ENCODE measurements at regions not wholly inside any gene's neighbourhood (a gene's known extent, or its start where the extent isn't known, plus 50 kb on each side); places are given as distances from the start of the nearest gene placed in this dataset.

GRCh38 chr3:43953814-43954692 is 263.3 kb downstream of the ABHD5 start:
- Histone ChIP-seq H3K9ac (ENCODE audit: extremely low read depth, insufficient read length, low read length) (no peak overlapping the region), H2AFZ (ENCODE audit: low read length) (no peak overlapping the region), H2BK20ac (ENCODE audit: low read depth, low read length, poor library complexity, severe bottlenecking) (no peak overlapping the region), H4K20me1 (ENCODE audit: control insufficient read depth, insufficient read depth, insufficient read length) (no peaks in the 10 kb centered on the region), H3K4me1 (ENCODE audit: insufficient read depth, low read length) (peaks cover 4% of the 10 kb centered on the region), H3K4ac (ENCODE audit: low read depth, low read length) (no peak overlapping the region), H3K27ac (ENCODE audit: insufficient read length, low read depth, low read length) (no peak overlapping the region), H3K9me3 (ENCODE audit: control insufficient read depth, low read depth, low read length) (no peaks in the 10 kb centered on the region), H3K14ac (ENCODE audit: insufficient read depth, low read length) (no peak overlapping the region), H4K8ac (replicated peaks; ENCODE audit: insufficient read length, low read depth, low read length) (no peak overlapping the region), H4K91ac (ENCODE audit: insufficient read length, low read depth, low read length) (no peak overlapping the region), H3K56ac (ENCODE audit: insufficient read length, low read depth, low read length) (no peak overlapping the region), H3K79me2 (ENCODE audit: insufficient read depth, low read length) (no peaks in the 10 kb centered on the region), H2BK5ac (ENCODE audit: insufficient read length, low read length) (no peak overlapping the region), H3K4me2 (ENCODE audit: insufficient read depth, insufficient read length, low read length) (no peak overlapping the region), H3K18ac (ENCODE audit: insufficient read length, low read depth, low read length) (no peak overlapping the region), H3T11ph (ENCODE audit: low read length) (no peak overlapping the region), H3K79me1 (ENCODE audit: insufficient read depth, low read depth, low read length, poor library complexity, severe bottlenecking) (no peaks in the 10 kb centered on the region), H2BK15ac (ENCODE audit: low read depth, low read length) (no peak overlapping the region), H3K23me2 (ENCODE audit: insufficient read length, low read depth, low read length, poor library complexity, severe bottlenecking) (no peaks in the 10 kb centered on the region), H2AK5ac (ENCODE audit: insufficient read length, low read length) (no peak overlapping the region), H2BK12ac (ENCODE audit: insufficient read length, low read depth, low read length) (no peak overlapping the region), H2BK120ac (ENCODE audit: low read depth, low read length, poor library complexity, severe bottlenecking) (no peak overlapping the region), H4K5ac (ENCODE audit: insufficient read length, low read depth, low read length) (no peak overlapping the region), H3K23ac (ENCODE audit: insufficient read length, low read depth, low read length) (no peak overlapping the region), H3K27me3 (ENCODE audit: insufficient read depth, low read length) (no peaks in the 10 kb centered on the region)
- no peak for DNase-seq
- Mint-ChIP-seq H3K9me3 (no peaks in the 10 kb centered on the region), H3K27me3 (ENCODE audit: low read depth) (peaks cover 7% of the 10 kb centered on the region), H3K27ac (no peak overlapping the region), H3K36me3 (ENCODE audit: insufficient read depth in 1 of 3, low read depth in 3 of 3) (no peaks in the 10 kb centered on the region), H3K4me1 (peaks cover 14 to 24% of the 10 kb centered on the region in 2 experiments), H3K4me3 (no peak overlapping the region)
- TF ChIP-seq CTCF (conservative IDR thresholded peaks at IDR 0.05), result no peak
- no CpG with 5 or more reads among the region's 7 CpGs for WGBS (ENCODE audit: extremely low coverage, insufficient read length, low lambda C conversion rate)

Data from H9 (cell line).